Panc1 (cell line): ENCODE measurements at regions not wholly inside any gene's neighbourhood (a gene's known extent, or its start where the extent isn't known, plus 50 kb on each side); places are given as distances from the start of the nearest gene placed in this dataset.

ENCODE experiments used
- POLR2AphosphoS5 ChIP-seq: IDR thresholded peaks from 2 replicates; pipeline ENCODE4 v1.6.1; 2012; ENCODE audit warnings: mild to moderate bottlenecking, low read depth, low read length, moderate library complexity
- SIN3A ChIP-seq: IDR thresholded peaks from 2 replicates; pipeline ENCODE4 v1.6.1; 2012; ENCODE audit warnings: low read depth, mild to moderate bottlenecking, low read length, moderate library complexity, borderline replicate concordance; ENCODE audit not compliant: insufficient read depth

GRCh38 chr1:5125208-5125607, 470.8 kb downstream of the AJAP1 start:
- TF ChIP-seq POLR2AphosphoS5 (no peak), SIN3A (no peak)
